Uterus (tissue), 3 donors: ENCODE measurements at regions not wholly inside any gene's neighbourhood (a gene's known extent, or its start where the extent isn't known, plus 50 kb on each side); places are given as distances from the start of the nearest gene placed in this dataset.

Experiments used
- DNase-seq, 2 donors: peaks; one replicate each; pipeline ENCODE4 v3.0.0-alpha.2; 2019 to 2020
- H3K27ac ChIP-seq, 2 donors: fragments of 200-600 bp; sonication (generic); 1 replicate in 1 of 2; 2 replicates in 1 of 2; pipeline ENCODE4 v1.5.1; 2016 to 2018
- H3K27me3 ChIP-seq, 2 donors: fragments of 200-600 bp; sonication (generic); one replicate each; pipeline ENCODE4 v1.5.1; 2018 to 2019; ENCODE audit warnings: control low read depth in 1 of 2
- H3K36me3 ChIP-seq, 2 donors: fragments of 200-600 bp; sonication (generic); one replicate each; pipeline ENCODE4 v1.5.1; 2019; ENCODE audit warnings: control low read depth in 1 of 2
- H3K4me1 ChIP-seq, 2 donors: fragments of 200-600 bp; sonication (generic); one replicate each; pipeline ENCODE4 v1.5.1; 2018 to 2019; ENCODE audit warnings: control low read depth in 1 of 2
- H3K4me3 ChIP-seq, 2 donors: fragments of 200-600 bp; sonication (generic); 1 replicate in 1 of 2; 2 replicates in 1 of 2; pipeline ENCODE4 v1.5.1; 2018 to 2019; ENCODE audit warnings: mild to moderate bottlenecking in 1 of 2
- H3K9me3 ChIP-seq, 2 donors: fragments of 200-600 bp; sonication (generic); one replicate each; pipeline ENCODE4 v1.5.1; 2019; ENCODE audit warnings: control low read depth in 1 of 2
- CTCF ChIP-seq, 4 experiments: fragments of 200-600 bp in 2 of 4; fragments of 450-650 bp in 2 of 4; sonication (generic) in 2 of 4; IDR thresholded peaks; one replicate each; pipeline ENCODE4 v1.5.1; 2016 to 2019; ENCODE audit warnings: antibody characterized with exemption in 4 of 4, mild to moderate bottlenecking in 2 of 4, moderate library complexity in 1 of 4
- POLR2A ChIP-seq, 2 donors: fragments of 450-650 bp; IDR thresholded peaks; one replicate each; pipeline ENCODE4 v1.6.1; 2016; ENCODE audit warnings: antibody characterized with exemption in 2 of 2, mild to moderate bottlenecking in 1 of 2, moderate library complexity in 1 of 2
- intact Hi-C: fragments of 100-400 bp; cut with DNase I; formaldehyde crosslinking; loops from one replicate; pipeline ENCODE4 v1.15.1; 2023; ENCODE audit warnings: low total_unique reads
- donor health status: DM: yes; HTN: yes; CAD: no.

GRCh38 chr16:86693033-86693432 is 114.7 kb downstream of the FOXL1 start:
- no peak for TF ChIP-seq CTCF (IDR thresholded peaks at IDR 0.05)
- no peak for TF ChIP-seq POLR2A (IDR thresholded peaks at IDR 0.05)
- DNase-seq, result no peak
- Histone ChIP-seq H3K4me1 (no peaks in the 10 kb centered on the region), H3K36me3 (no peaks in the 10 kb centered on the region), H3K27ac (no peak overlapping the region), H3K27me3 (peaks cover 0 to 5% of the 10 kb centered on the region in 2 donors), H3K4me3 (no peak overlapping the region), H3K9me3 (no peaks in the 10 kb centered on the region)
- intact Hi-C loops, result no loop called here

- no peak overlapping the region for H3K27ac ChIP-seq
- no peaks in the 10 kb centered on the region for H3K9me3 ChIP-seq
- DNase-seq, result no peak
- H3K4me1 ChIP-seq, result no peaks in the 10 kb centered on the region
- H3K36me3 ChIP-seq, result no peaks in the 10 kb centered on the region
- no peak overlapping the region for H3K4me3 ChIP-seq
- H3K27me3 ChIP-seq, result peaks cover 0 to 7% of the 10 kb centered on the region in 2 donors
- intact Hi-C loops, result no loop called here
- no peak for TF ChIP-seq CTCF (IDR thresholded peaks at IDR 0.05)
- no peak for TF ChIP-seq POLR2A (IDR thresholded peaks at IDR 0.05)
Measured at GRCh38 chr16:86697715-86698114, 119.4 kb downstream of the FOXL1 start.

- TF ChIP-seq POLR2A (IDR thresholded peaks at IDR 0.05), result no peak
- TF ChIP-seq CTCF (IDR thresholded peaks at IDR 0.05), result no peak
- H3K27me3 ChIP-seq, result peaks cover 0 to 7% of the 10 kb centered on the region in 2 donors
- no peak overlapping the region for H3K4me3 ChIP-seq
- H3K27ac ChIP-seq, result no peak overlapping the region
- intact Hi-C loops, result no loop called here
- no peaks in the 10 kb centered on the region for H3K36me3 ChIP-seq
- no peaks in the 10 kb centered on the region for H3K9me3 ChIP-seq
- no peak for DNase-seq
- H3K4me1 ChIP-seq, result no peaks in the 10 kb centered on the region
Measured at GRCh38 chr16:86700046-86700945, 121.9 kb downstream of the FOXL1 start.

- no peak for TF ChIP-seq CTCF (IDR thresholded peaks at IDR 0.05)
- TF ChIP-seq POLR2A (IDR thresholded peaks at IDR 0.05), result no peak
- H3K27ac ChIP-seq, result no peak overlapping the region
- no peaks in the 10 kb centered on the region for H3K9me3 ChIP-seq
- peaks cover 0 to 7% of the 10 kb centered on the region in 2 donors for H3K27me3 ChIP-seq
- no peaks in the 10 kb centered on the region for H3K4me1 ChIP-seq
- intact Hi-C loops, result no loop called here
- DNase-seq, result no peak
- no peaks in the 10 kb centered on the region for H3K36me3 ChIP-seq
- no peak overlapping the region for H3K4me3 ChIP-seq
Measured at GRCh38 chr16:86701286-86701975, 123.1 kb downstream of the FOXL1 start.
